Cardiac muscle cell (in vitro differentiated cells and primary cell): ENCODE measurements at regions not wholly inside any gene's neighbourhood (a gene's known extent, or its start where the extent isn't known, plus 50 kb on each side); places are given as distances from the start of the nearest gene placed in this dataset.

Source experiments
- DNase-seq, 2 donors: peaks; one replicate each; pipeline versions ENCODE4 v3.0.0 to v3.0.0-alpha.2; 2010 to 2017; ENCODE audit warnings: low read depth in 1 of 2, low spot score in 1 of 2
- H3K27ac ChIP-seq: fragments of 200-600 bp; sonication (generic); 2 replicates; pipeline ENCODE4 v1.5.1; 2016
- H3K27me3 ChIP-seq: fragments of 200-600 bp; sonication (generic); 2 replicates; pipeline ENCODE4 v1.6.0; 2016; ENCODE audit warnings: control low read depth
- H3K36me3 ChIP-seq: fragments of 200-600 bp; sonication (generic); 2 replicates; pipeline ENCODE4 v1.5.1; 2016; ENCODE audit warnings: control low read depth
- H3K4me1 ChIP-seq: fragments of 200-600 bp; sonication (generic); 2 replicates; pipeline ENCODE4 v1.8.1; 2017; ENCODE audit warnings: low read depth, mild to moderate bottlenecking, mixed run types
- H3K4me3 ChIP-seq: fragments of 200-600 bp; sonication (generic); 2 replicates; pipeline ENCODE4 v1.5.1; 2016; ENCODE audit warnings: mild to moderate bottlenecking
- H3K9me3 ChIP-seq: fragments of 200-600 bp; sonication (generic); 2 replicates; pipeline ENCODE4 v1.5.1; 2017; ENCODE audit warnings: low read depth, mild to moderate bottlenecking, control low read depth
- TF ChIP-seq, protein P1 (sequence below): IDR thresholded peaks from 2 replicates; pipeline ENCODE4 v1.5.1; 2012; ENCODE audit warnings: low read depth, mild to moderate bottlenecking, low read length

DNA sequence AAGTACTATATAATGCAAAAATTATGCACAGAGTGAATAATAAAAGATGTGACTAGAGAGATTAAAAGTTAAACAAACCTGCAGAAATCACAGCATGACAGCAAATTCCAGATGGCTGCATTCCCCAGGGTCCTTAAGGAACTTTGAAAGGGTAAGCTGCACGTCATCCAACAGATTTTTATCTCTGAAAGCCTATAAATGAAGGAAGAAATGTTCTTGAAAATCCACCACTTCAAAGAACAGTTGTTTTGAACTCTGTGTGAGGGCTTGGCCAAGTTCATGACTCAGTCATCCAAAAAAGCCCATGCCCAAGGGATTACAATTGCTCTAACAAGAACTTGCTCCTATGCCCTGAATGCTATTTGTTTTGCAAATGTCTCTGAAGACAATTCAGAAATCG is 603.6 kb downstream of the PLOD2 start:
- H3K27me3 ChIP-seq, result no peaks in the 10 kb centered on the region
- no peaks in the 10 kb centered on the region for H3K36me3 ChIP-seq
- DNase-seq, result peak in 1 of 2 donors; percentile 5
- no peak overlapping the region for H3K4me3 ChIP-seq
- no peaks in the 10 kb centered on the region for H3K4me1 ChIP-seq
- no peak overlapping the region for H3K27ac ChIP-seq
- H3K9me3 ChIP-seq, result no peaks in the 10 kb centered on the region
- TF ChIP-seq, protein P1, sequence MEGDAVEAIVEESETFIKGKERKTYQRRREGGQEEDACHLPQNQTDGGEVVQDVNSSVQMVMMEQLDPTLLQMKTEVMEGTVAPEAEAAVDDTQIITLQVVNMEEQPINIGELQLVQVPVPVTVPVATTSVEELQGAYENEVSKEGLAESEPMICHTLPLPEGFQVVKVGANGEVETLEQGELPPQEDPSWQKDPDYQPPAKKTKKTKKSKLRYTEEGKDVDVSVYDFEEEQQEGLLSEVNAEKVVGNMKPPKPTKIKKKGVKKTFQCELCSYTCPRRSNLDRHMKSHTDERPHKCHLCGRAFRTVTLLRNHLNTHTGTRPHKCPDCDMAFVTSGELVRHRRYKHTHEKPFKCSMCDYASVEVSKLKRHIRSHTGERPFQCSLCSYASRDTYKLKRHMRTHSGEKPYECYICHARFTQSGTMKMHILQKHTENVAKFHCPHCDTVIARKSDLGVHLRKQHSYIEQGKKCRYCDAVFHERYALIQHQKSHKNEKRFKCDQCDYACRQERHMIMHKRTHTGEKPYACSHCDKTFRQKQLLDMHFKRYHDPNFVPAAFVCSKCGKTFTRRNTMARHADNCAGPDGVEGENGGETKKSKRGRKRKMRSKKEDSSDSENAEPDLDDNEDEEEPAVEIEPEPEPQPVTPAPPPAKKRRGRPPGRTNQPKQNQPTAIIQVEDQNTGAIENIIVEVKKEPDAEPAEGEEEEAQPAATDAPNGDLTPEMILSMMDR, result no peak

DNA sequence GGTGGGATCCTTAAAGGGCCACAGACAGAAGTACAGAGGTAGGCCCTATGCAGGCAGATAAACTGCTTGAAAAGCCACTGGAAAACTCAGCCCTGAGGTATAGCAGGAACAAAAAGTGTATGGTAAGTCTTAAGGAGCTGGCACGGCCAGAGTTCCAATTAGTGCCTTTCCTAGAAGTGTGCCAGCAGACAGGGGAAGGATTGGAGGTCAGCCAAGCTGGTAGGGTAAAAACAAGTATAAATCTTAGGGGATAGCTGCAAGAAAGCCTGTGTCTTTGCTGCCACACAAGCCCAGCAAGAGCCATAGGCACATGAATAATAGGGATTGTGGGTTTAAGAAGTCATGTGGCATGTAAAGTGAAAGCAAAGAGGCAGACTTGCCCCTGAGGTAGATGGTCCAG is 582.5 kb downstream of the PLOD2 start:
- Histone ChIP-seq H3K27me3 (no peaks in the 10 kb centered on the region), H3K27ac (no peak overlapping the region), H3K9me3 (no peaks in the 10 kb centered on the region), H3K4me1 (no peaks in the 10 kb centered on the region), H3K36me3 (no peaks in the 10 kb centered on the region), H3K4me3 (no peak overlapping the region)
- DNase-seq, result no peak
- TF ChIP-seq, protein P1, result no peak

DNA sequence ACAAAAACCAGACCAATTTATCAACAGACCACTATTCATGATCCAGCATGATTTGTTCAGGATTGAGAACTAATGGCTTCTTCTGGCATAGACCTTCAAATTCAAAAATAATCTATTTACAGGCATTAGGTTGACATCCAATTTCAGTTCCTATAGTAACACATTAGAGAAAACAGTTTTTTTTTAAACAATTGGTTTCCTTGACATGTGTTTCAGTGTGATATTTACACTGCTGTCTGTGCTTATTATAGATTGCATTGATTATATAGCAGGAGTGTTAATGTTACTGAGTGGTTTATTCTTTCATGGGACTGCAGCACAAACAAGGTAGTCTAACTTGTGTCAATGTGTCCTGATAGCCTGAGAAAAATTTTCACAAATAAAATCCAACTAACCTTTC is 579.3 kb downstream of the PLOD2 start:
- Histone ChIP-seq H3K4me1 (no peaks in the 10 kb centered on the region), H3K27me3 (no peaks in the 10 kb centered on the region), H3K27ac (no peak overlapping the region), H3K9me3 (no peaks in the 10 kb centered on the region), H3K36me3 (no peaks in the 10 kb centered on the region), H3K4me3 (no peak overlapping the region)
- TF ChIP-seq, protein P1, result no peak
- DNase-seq, result no peak

DNA sequence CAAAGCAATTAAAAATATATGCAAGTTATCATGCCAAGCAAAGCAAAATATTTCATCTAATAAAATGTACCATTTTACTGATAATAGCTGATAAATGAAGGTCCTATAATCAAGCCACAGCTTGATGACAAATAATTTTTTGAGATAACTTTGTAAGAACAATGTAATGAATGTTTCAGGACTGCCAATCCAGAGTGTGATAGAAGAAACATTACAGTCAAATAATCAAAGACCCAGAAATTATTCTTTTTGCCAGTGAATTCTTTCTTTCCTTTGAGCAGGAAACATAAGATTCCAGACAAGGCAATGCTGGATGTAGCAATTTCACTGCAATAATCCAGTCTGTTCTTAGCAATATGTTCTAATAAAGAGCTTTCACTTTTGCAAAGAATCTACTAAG is 556.1 kb downstream of the PLOD2 start:
- no peaks in the 10 kb centered on the region for H3K27me3 ChIP-seq
- DNase-seq, result no peak
- H3K36me3 ChIP-seq, result no peaks in the 10 kb centered on the region
- H3K27ac ChIP-seq, result no peak overlapping the region
- H3K4me3 ChIP-seq, result no peak overlapping the region
- no peaks in the 10 kb centered on the region for H3K9me3 ChIP-seq
- TF ChIP-seq, protein P1, result no peak
- H3K4me1 ChIP-seq, result no peaks in the 10 kb centered on the region

DNA sequence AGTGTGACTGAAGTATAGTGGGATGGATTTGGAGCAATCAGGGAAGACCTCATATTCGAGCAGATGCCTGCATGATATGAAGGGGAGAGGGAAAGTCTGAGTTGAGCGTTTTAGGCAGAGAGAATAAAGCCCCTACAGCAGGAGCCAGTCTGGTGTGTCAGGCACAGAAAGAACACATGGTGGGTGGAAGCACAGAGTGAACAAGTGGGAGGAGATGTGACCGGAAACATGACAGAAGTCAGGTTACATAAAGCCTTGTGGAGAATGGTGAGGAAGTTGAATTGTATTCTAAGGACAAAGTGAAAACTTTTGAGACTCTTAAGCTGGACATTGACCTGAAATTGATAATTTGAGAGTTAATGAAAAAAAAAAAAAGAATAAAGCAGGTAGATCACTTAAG is 541.0 kb downstream of the PLOD2 start:
- no peaks in the 10 kb centered on the region for H3K36me3 ChIP-seq
- no peak overlapping the region for H3K4me3 ChIP-seq
- H3K4me1 ChIP-seq, result no peaks in the 10 kb centered on the region
- DNase-seq, result no peak
- TF ChIP-seq, protein P1, result no peak
- H3K27me3 ChIP-seq, result no peaks in the 10 kb centered on the region
- no peak overlapping the region for H3K27ac ChIP-seq
- no peaks in the 10 kb centered on the region for H3K9me3 ChIP-seq

DNA sequence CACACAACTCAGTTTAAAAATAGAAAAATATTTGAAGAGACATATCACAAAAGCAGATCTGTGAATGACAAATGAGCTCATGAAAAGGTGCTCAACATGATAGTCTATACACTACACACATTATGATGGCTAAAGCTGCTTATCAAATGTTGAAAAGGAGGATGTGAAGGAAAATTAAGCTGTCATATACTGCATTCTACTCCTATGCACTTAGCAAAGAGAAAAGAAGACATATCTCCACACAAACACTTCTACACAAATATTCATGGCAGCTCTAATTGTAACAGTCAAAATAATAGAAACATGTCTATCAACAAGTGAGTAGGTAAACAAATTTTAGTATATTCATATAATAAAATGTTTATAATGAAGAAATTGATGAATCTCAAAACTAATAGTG is 540.5 kb downstream of the PLOD2 start:
- no peak overlapping the region for H3K27ac ChIP-seq
- TF ChIP-seq, protein P1, result no peak

More for the DNA sequence above, 540.5 kb downstream of the PLOD2 start:
- H3K4me1 ChIP-seq, result no peaks in the 10 kb centered on the region
- H3K36me3 ChIP-seq, result no peaks in the 10 kb centered on the region
- no peaks in the 10 kb centered on the region for H3K27me3 ChIP-seq
- H3K9me3 ChIP-seq, result no peaks in the 10 kb centered on the region
- no peak for DNase-seq
- no peak overlapping the region for H3K4me3 ChIP-seq
